Natural killer cell (primary cell): ENCODE measurements at regions not wholly inside any gene's neighbourhood (a gene's known extent, or its start where the extent isn't known, plus 50 kb on each side); places are given as distances from the start of the nearest gene placed in this dataset.

Source experiments
- ATAC-seq, 3 donors: fragments of 150-1000 bp in 2 of 3; fragments of 200-7000 bp in 1 of 3; cut with Tn5 transposase; 1 replicate in 1 of 3; 2 replicates in 2 of 3; pipeline ENCODE4 v1.10.0; 2021; ENCODE audit warnings: mild to moderate bottlenecking in 2 of 3, moderate library complexity in 2 of 3
- DNase-seq, 2 donors: peaks; one replicate each; pipeline versions ENCODE4 v3.0.0 to v3.0.0-alpha.2; 2013 to 2021; ENCODE audit warnings: mixed read lengths in 1 of 2
- H3K27ac ChIP-seq: one replicate; pipeline ENCODE4 v1.5.1; 2013; ENCODE audit warnings: mild to moderate bottlenecking, low read length
- H3K27me3 ChIP-seq: one replicate; pipeline ENCODE4 v1.6.1; 2013; ENCODE audit warnings: low read length; ENCODE audit not compliant: control insufficient read depth, insufficient read depth
- H3K36me3 ChIP-seq: one replicate; pipeline ENCODE4 v1.6.1; 2013; ENCODE audit warnings: low read length; ENCODE audit not compliant: control insufficient read depth, insufficient read depth
- H3K4me1 ChIP-seq: one replicate; pipeline ENCODE4 v1.6.1; 2013; ENCODE audit warnings: low read length; ENCODE audit not compliant: control insufficient read depth, insufficient read depth
- H3K4me3 ChIP-seq: one replicate; pipeline ENCODE4 v1.5.1; 2013; ENCODE audit warnings: low read length
- H3K9me3 ChIP-seq: one replicate; pipeline ENCODE4 v1.6.1; 2013; ENCODE audit warnings: low read length; ENCODE audit not compliant: control insufficient read depth, insufficient read depth
- H3K27ac Mint-ChIP-seq, 2 donors: one replicate each; pipeline ENCODE4 v1.8.0; 2022; ENCODE audit warnings: mild to moderate bottlenecking in 2 of 2, mixed read lengths in 2 of 2, moderate library complexity in 1 of 2
- H3K27me3 Mint-ChIP-seq, 2 donors: one replicate each; pipeline ENCODE4 v1.8.0; 2022; ENCODE audit warnings: low read depth in 2 of 2, mixed read lengths in 2 of 2
- H3K36me3 Mint-ChIP-seq: one replicate; pipeline ENCODE4 v1.8.0; 2022; ENCODE audit warnings: mixed read lengths
- H3K4me1 Mint-ChIP-seq, 2 donors: one replicate each; pipeline ENCODE4 v1.8.0; 2022; ENCODE audit warnings: mixed read lengths in 2 of 2
- H3K4me3 Mint-ChIP-seq: one replicate; pipeline ENCODE4 v1.8.0; 2022; ENCODE audit warnings: mild to moderate bottlenecking, moderate library complexity, mixed read lengths
- H3K9me3 Mint-ChIP-seq, 2 donors: one replicate each; pipeline ENCODE4 v1.8.0; 2022; ENCODE audit warnings: mixed read lengths in 2 of 2
- CTCF ChIP-seq: fragments of 200-600 bp; IDR thresholded peaks from one replicate; pipeline ENCODE4 v1.8.0; 2022; ENCODE audit warnings: antibody characterized with exemption
- WGBS: methylation state at CpG from one replicate; pipeline ENCODE4 v1.1.7; 2013; ENCODE audit warnings: missing lambda C conversion rate; ENCODE audit not compliant: insufficient coverage; 5-methylcytosine and 5-hydroxymethylcytosine counted together
- intact Hi-C: fragments of 100-400 bp; cut with micrococcal nuclease; formaldehyde crosslinking; loops from one replicate; pipeline ENCODE4 v1.14.2; 2022

GRCh38 chr4:41400296-41400695 lies 137.7 kb upstream of the LIMCH1 start:
- Mint-ChIP-seq H3K4me3 (no peak overlapping the region), H3K4me1 (no peaks in the 10 kb centered on the region), H3K27me3 (no peaks in the 10 kb centered on the region), H3K27ac (no peak overlapping the region), H3K9me3 (peaks cover 2% of the 10 kb centered on the region in 2 donors), H3K36me3 (no peaks in the 10 kb centered on the region)
- intact Hi-C loops: no loop called here
- WGBS: 94% methylated on average over 2 of the region's 2 CpGs
- no peaks in the 10 kb centered on the region for H3K36me3 ChIP-seq
- ATAC-seq: no peak
- H3K4me3 ChIP-seq: no peak overlapping the region
- TF ChIP-seq CTCF: no peak
- no peak for DNase-seq
- H3K9me3 ChIP-seq: no peaks in the 10 kb centered on the region
- no peak overlapping the region for H3K27ac ChIP-seq
- H3K4me1 ChIP-seq: no peaks in the 10 kb centered on the region
- H3K27me3 ChIP-seq: no peaks in the 10 kb centered on the region

GRCh38 chr4:41405464-41406112 lies 132.4 kb upstream of the LIMCH1 start:
- H3K4me1 ChIP-seq: no peaks in the 10 kb centered on the region
- H3K4me3 ChIP-seq: no peak overlapping the region
- no peaks in the 10 kb centered on the region for H3K27me3 ChIP-seq
- Mint-ChIP-seq H3K27me3 (no peaks in the 10 kb centered on the region), H3K4me1 (no peaks in the 10 kb centered on the region), H3K36me3 (no peaks in the 10 kb centered on the region), H3K4me3 (no peak overlapping the region), H3K9me3 (peaks cover 2 to 4% of the 10 kb centered on the region in 2 donors), H3K27ac (no peak overlapping the region)
- no peak overlapping the region for H3K27ac ChIP-seq
- 85% methylated on average over 4 of the region's 4 CpGs for WGBS
- intact Hi-C loops: no loop called here
- H3K36me3 ChIP-seq: no peaks in the 10 kb centered on the region
- no peak for DNase-seq
- no peaks in the 10 kb centered on the region for H3K9me3 ChIP-seq
- ATAC-seq: no peak
- TF ChIP-seq CTCF: no peak

GRCh38 chr4:41406113-41406516 lies 131.8 kb upstream of the LIMCH1 start:
- Histone ChIP-seq H3K27ac (no peak overlapping the region), H3K4me3 (no peak overlapping the region), H3K4me1 (no peaks in the 10 kb centered on the region), H3K36me3 (no peaks in the 10 kb centered on the region), H3K9me3 (no peaks in the 10 kb centered on the region), H3K27me3 (no peaks in the 10 kb centered on the region)
- DNase-seq (no peak), ATAC-seq (no peak)
- H3K4me3 Mint-ChIP-seq: no peak overlapping the region
- peaks cover 4 to 5% of the 10 kb centered on the region in 2 donors for H3K9me3 Mint-ChIP-seq
- H3K4me1 Mint-ChIP-seq: no peaks in the 10 kb centered on the region
- H3K27me3 Mint-ChIP-seq: peaks cover 0 to 3% of the 10 kb centered on the region in 2 donors
- no peak for TF ChIP-seq CTCF
- H3K27ac Mint-ChIP-seq: no peak overlapping the region
- no CpG with 5 or more reads among the region's 1 CpG for WGBS
- H3K36me3 Mint-ChIP-seq: no peaks in the 10 kb centered on the region
- intact Hi-C loops: no loop called here

GRCh38 chr4:41408150-41408549 lies 129.8 kb upstream of the LIMCH1 start:
- TF ChIP-seq CTCF: no peak
- DNase-seq (no peak), ATAC-seq (no peak)
- no peak overlapping the region for H3K27ac Mint-ChIP-seq
- H3K36me3 Mint-ChIP-seq: no peaks in the 10 kb centered on the region
- peaks cover 4 to 5% of the 10 kb centered on the region in 2 donors for H3K9me3 Mint-ChIP-seq
- no peaks in the 10 kb centered on the region for H3K9me3 ChIP-seq
- WGBS: no CpG with 5 or more reads among the region's 1 CpG
- H3K4me3 ChIP-seq: no peak overlapping the region
- no peaks in the 10 kb centered on the region for H3K27me3 ChIP-seq
- H3K4me3 Mint-ChIP-seq: no peak overlapping the region
- peaks cover 0 to 3% of the 10 kb centered on the region in 2 donors for H3K27me3 Mint-ChIP-seq
- no peaks in the 10 kb centered on the region for H3K4me1 Mint-ChIP-seq
- intact Hi-C loops: no loop called here
- H3K27ac ChIP-seq: no peak overlapping the region
- H3K4me1 ChIP-seq: no peaks in the 10 kb centered on the region
- no peaks in the 10 kb centered on the region for H3K36me3 ChIP-seq
